ENCODE measurements at regions not wholly inside any gene's neighbourhood (a gene's known extent, or its start where the extent isn't known, plus 50 kb on each side); places are given as distances from the start of the nearest gene placed in this dataset.

- TF ChIP-seq, protein P1, sequence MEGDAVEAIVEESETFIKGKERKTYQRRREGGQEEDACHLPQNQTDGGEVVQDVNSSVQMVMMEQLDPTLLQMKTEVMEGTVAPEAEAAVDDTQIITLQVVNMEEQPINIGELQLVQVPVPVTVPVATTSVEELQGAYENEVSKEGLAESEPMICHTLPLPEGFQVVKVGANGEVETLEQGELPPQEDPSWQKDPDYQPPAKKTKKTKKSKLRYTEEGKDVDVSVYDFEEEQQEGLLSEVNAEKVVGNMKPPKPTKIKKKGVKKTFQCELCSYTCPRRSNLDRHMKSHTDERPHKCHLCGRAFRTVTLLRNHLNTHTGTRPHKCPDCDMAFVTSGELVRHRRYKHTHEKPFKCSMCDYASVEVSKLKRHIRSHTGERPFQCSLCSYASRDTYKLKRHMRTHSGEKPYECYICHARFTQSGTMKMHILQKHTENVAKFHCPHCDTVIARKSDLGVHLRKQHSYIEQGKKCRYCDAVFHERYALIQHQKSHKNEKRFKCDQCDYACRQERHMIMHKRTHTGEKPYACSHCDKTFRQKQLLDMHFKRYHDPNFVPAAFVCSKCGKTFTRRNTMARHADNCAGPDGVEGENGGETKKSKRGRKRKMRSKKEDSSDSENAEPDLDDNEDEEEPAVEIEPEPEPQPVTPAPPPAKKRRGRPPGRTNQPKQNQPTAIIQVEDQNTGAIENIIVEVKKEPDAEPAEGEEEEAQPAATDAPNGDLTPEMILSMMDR (IDR thresholded peaks at IDR 0.05): no peak
- TF ChIP-seq POLR2A (IDR thresholded peaks at IDR 0.05): no peak
Measured at GRCh38 chr4:60575336-60575735, 624.8 kb upstream of the ADGRL3 start.
